NCI-H446 (cell line): ENCODE measurements at regions not wholly inside any gene's neighbourhood (a gene's known extent, or its start where the extent isn't known, plus 50 kb on each side); places are given as distances from the start of the nearest gene placed in this dataset.
A peak's percentile ranks its signal among the peaks of the same experiment; 100 is the strongest.

Experiments
- DNase-seq, 2 experiments: peaks; one replicate each; lab custom pipeline; 2025; lab: John Stamatoyannopoulos, UW

DNA sequence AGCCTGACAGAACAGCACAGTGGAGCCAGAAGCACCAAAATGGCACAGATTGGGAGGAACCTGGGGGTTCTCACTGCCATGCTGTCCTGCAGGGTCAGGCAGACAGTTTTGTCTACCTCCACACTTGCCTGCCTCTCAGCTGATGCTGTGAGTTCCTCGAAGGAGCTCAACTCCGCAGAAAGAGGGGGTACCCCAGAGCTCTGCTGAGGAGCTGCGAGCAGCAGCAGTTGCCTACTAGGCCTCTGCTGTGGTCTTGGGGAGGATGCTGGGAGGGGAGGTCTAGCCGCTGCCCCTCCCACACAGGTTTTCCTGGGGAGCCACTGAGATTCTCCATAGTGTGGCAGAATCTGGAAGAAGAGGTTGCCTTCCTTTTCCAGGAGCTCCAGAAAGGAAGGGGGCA is 192.5 kb downstream of the FOXD2 start:
- DNase-seq: no peak

DNA sequence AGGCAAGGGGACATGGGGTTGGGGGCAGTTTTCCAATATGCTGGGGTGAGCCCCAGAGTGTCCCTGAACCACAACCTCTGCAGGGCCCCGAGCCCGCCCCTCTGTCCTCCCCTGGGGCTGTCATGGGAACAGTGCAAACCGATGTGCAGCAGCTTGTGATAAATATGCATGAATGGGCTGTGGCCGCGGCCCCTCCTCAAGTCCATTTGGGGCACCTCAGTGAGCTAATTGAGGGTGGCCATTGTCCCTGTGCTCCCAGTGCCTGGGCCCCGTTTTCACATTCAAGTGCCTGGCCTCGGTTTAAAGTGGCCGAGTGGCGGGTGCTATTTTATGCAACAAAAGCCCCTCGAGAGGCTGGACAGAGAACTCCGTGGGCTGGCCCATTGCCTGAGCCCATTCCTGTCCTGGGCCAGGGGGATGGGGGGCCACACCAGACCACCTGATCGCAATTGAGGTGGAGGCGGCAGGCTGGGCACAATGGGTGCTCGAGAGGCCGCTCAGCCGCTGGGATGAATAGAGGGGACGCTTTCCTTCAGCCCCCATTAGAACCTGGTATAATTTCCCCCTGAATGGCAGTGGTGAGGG is 193.7 kb downstream of the FOXD2 start:
- no peak for DNase-seq

GRCh38 chr1:47635111-47635510 is 197.3 kb downstream of the FOXD2 start:
- no peak for DNase-seq

GRCh38 chr1:47635597-47635996 is 197.8 kb downstream of the FOXD2 start:
- DNase-seq: no peak

- DNase-seq: no peak
Observed at GRCh38 chr1:47637111-47637685, 199.4 kb downstream of the FOXD2 start.

- no peak for DNase-seq
Observed at GRCh38 chr1:47638240-47638639, 200.4 kb downstream of the FOXD2 start.

- DNase-seq: no peak
Observed at GRCh38 chr1:47638713-47639112, 200.9 kb downstream of the FOXD2 start.

- DNase-seq: no peak
Observed at GRCh38 chr1:47643306-47644211, 205.7 kb downstream of the FOXD2 start.

DNA sequence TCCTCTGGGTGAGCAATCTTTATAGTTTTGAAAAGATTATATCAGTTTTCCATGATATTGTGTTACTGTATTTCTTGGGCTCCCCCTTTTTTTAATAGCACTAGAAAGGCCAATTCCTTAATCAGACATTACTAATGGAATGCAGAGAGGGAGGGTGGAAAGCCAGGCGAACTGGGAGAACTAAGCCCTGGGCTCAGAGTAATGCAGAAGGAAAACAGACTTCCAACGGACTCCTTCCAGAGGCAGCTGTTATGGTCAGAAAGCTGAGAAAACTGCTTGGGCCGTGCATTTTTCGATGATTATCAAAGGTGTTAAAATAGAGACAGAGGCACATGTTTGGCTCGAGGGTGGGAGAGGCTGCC is 206.3 kb downstream of the FOXD2 start:
- DNase-seq: no peak

GRCh38 chr1:47645151-47645550 is 207.3 kb downstream of the FOXD2 start:
- no peak for DNase-seq

DNA sequence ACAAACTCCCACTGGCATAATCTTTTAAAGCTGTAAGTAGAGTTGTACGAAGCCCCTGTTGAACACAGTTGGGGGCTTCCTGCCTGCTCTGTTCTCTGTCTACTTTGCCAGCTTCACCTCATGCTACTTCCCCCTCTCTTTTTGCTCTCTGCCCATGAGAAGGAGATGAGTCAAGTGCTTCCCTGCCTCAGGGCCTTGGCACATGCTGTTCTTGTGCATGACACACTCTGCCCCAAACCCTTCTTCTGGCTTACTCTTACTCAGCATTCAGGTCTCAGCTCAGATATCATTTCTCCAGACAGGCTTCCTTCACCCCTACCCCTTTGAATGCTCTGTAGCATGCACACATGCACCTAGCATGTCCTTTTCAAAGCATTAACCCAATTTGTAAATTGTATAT is 208.8 kb downstream of the FOXD2 start:
- DNase-seq: no peak

DNA sequence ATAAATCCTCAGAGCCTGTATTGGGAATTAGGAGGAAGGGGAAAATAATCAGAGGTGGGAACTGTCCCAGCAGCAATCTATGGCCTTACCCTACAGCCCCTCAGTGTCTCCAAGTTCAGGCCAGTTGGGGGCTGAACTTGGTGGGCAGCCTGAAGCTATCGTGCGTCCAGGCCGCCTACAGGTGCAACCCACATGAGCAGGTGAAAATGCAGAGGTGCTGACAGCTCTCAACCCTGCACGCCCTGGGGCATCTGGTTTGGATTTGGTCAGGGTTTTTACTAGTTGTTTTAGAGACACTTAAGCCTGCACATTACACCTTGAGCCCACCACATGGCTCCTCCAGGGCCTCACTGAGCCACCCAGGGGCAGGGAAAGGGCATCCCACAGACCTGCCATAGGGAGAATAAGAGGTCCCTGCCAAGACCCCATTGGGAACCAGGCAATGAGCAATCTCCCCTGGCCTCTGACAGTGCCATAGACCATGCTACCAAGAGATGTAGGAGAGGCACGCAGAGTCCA is 209.5 kb downstream of the FOXD2 start:
- no peak for DNase-seq

- DNase-seq: peak in 1 of 2 experiments; percentile 19
Observed at GRCh38 chr1:47650205-47650604, 212.4 kb downstream of the FOXD2 start.

- DNase-seq: no peak
Observed at GRCh38 chr1:47650611-47651010, 212.8 kb downstream of the FOXD2 start.

- no peak for DNase-seq
Observed at GRCh38 chr1:47651311-47652089, 213.7 kb downstream of the FOXD2 start.

DNA sequence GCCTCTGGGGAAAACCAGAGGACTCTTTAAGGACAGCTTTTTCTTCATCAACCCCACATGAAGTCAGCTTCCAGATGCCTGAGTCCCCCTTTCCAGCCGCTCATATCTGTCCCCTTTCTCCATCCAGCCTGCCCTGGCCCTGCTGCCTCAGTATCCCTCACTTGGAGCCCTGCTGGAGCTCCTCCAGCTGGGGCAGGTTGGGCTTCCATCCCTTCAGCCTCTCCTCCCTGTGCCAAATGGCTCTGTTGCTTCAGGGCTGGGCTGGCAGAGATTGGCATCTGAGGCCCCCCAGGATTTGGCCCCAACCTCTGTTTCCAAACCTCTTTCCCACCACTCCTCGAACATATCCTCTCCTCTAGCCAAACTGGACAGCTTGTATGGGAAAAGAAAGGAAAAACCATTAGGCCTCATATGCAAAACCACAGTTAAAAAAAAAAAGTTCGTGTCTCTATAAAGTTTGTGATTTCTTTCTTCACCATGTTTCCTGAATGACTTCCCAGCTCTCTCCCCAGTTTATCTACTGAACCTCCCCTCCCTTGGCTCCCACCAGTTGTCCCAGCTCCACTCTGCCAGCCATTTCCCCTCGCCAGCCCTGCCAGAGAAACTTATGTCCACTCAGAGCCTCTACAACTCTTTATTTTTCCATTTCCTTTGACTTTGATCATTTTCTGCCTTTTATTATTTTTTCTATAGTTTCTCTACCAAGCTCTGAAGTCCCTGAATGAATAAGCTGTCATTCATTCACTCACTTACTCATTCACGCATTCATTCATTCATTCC is 217.9 kb downstream of the FOXD2 start:
- no peak for DNase-seq

DNA sequence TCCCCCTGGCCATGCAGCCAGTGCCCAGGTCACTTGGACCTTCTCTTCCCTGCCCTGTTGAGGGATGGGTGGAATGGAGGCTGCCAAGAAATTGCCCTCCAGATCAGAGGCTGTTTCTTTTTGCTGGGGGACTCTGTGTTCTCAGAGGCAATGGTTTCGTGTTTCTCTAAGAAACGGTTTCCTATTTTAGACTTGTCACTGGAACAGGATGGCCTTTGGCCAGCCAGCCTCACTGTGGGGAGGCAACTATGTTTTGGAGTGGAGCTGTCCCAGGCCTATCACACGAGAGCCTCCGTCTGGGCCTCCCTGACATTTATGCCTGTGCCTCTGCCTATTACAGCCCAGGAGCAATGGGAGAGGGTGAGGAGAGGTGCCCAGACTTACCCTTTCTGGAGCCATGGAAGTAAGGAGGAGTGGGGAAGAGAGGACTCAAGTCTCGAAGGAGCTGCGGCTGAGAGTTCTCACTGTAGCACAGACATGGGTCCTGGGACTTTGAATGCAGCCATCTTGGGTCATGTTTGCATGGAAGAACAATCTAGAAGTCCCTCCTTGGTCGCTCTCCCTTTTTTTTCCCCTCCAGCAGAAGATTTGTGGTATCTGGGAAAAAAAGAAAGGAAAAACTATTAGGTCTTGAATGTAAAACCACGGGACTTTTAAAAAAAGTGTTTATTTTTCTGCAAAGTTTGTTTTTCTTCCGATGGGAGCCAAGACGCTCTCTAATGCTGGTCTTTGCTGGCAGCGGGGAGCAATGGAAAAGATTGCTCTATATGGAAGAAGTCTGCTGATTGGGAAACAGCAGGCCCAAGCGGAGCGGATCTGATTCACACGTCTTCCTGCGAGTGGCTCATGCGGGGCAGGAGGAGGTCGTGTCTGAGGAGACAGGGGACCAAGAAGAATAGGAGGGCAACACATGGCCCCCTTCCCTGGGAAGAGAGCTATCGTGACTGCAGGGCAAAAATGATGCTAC is 219.2 kb downstream of the FOXD2 start:
- no peak for DNase-seq

GRCh38 chr1:47658161-47658920 is 220.5 kb downstream of the FOXD2 start:
- DNase-seq: no peak

GRCh38 chr1:47659146-47659545 is 221.3 kb downstream of the FOXD2 start:
- DNase-seq: no peak

DNA sequence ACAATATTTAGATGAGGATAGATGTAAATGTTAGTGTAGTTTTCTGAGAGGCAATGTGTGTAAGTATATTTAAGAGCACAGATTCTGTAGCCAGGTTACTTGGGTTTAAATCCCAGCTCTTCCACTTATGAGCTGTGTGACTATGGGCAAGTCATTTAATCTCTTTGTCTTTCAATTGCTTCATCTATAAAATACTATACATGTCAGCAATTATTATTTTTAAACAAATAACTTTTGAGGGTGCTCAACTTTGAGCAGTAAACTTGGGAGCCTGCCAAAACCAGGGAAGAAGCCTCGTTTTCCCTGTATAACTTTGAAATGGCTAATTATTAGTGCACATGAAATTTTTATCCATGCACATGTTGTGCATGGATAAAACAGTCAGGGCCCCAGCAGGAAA is 222.8 kb downstream of the FOXD2 start:
- DNase-seq: no peak
